ENCODE measurements at regions not wholly inside any gene's neighbourhood (a gene's known extent, or its start where the extent isn't known, plus 50 kb on each side); places are given as distances from the start of the nearest gene placed in this dataset.

GRCh38 chr14:81981307-81981675 is 447.6 kb upstream of the SEL1L start:
- no peak for DNase-seq (ENCODE audit: low read depth in 4 of 6, low spot score in 6 of 6)
- H3K4me3 ChIP-seq (ENCODE audit: low read depth, low read length), result no peak overlapping the region
- 50% methylated on average over 1 of the region's 5 CpGs for WGBS (ENCODE audit: insufficient coverage)

GRCh38 chr14:81982046-81982445 is 448.4 kb upstream of the SEL1L start:
- Histone ChIP-seq H3K4me1 (ENCODE audit: control insufficient read depth, insufficient read depth, low read length) (no peaks in the 10 kb centered on the region), H3K9me3 (ENCODE audit: control insufficient read depth, insufficient read depth, low read length) (peaks cover 1% of the 10 kb centered on the region), H3K27me3 (ENCODE audit: control insufficient read depth, insufficient read depth, low read length) (no peaks in the 10 kb centered on the region), H3K27ac (ENCODE audit: low read depth, low read length) (no peak overlapping the region), H3K4me3 (ENCODE audit: low read depth, low read length) (no peak overlapping the region), H3K36me3 (ENCODE audit: control insufficient read depth, insufficient read depth, low read length) (no peaks in the 10 kb centered on the region)
- no CpG with 5 or more reads among the region's 4 CpGs for WGBS (ENCODE audit: insufficient coverage)
- peak in 2 of 6 donors; percentile 24 to 28 for DNase-seq (ENCODE audit: low read depth in 4 of 6, low spot score in 6 of 6)

More at GRCh38 chr14:81981307-81981675, 447.6 kb upstream of the SEL1L start:
- Histone ChIP-seq H3K36me3 (ENCODE audit: control insufficient read depth, insufficient read depth, low read length) (no peaks in the 10 kb centered on the region), H3K4me1 (ENCODE audit: control insufficient read depth, insufficient read depth, low read length) (no peaks in the 10 kb centered on the region), H3K27me3 (ENCODE audit: control insufficient read depth, insufficient read depth, low read length) (no peaks in the 10 kb centered on the region), H3K27ac (ENCODE audit: low read depth, low read length) (no peak overlapping the region), H3K9me3 (ENCODE audit: control insufficient read depth, insufficient read depth, low read length) (peaks cover 1% of the 10 kb centered on the region)

- Histone ChIP-seq H3K4me3 (ENCODE audit: low read depth, low read length) (no peak overlapping the region), H3K4me1 (ENCODE audit: control insufficient read depth, insufficient read depth, low read length) (no peaks in the 10 kb centered on the region), H3K27ac (ENCODE audit: low read depth, low read length) (no peak overlapping the region), H3K27me3 (ENCODE audit: control insufficient read depth, insufficient read depth, low read length) (no peaks in the 10 kb centered on the region), H3K36me3 (ENCODE audit: control insufficient read depth, insufficient read depth, low read length) (no peaks in the 10 kb centered on the region), H3K9me3 (ENCODE audit: control insufficient read depth, insufficient read depth, low read length) (no peaks in the 10 kb centered on the region)
- DNase-seq (ENCODE audit: low read depth in 4 of 6, low spot score in 6 of 6), result no peak
Observed at GRCh38 chr14:81986005-81986404, 452.4 kb upstream of the SEL1L start.

GRCh38 chr14:81989211-81989610 is 455.6 kb upstream of the SEL1L start:
- H3K4me3 ChIP-seq (ENCODE audit: low read depth, low read length), result no peak overlapping the region
- WGBS (ENCODE audit: insufficient coverage), result no CpG with 5 or more reads among the region's 3 CpGs
- DNase-seq (ENCODE audit: low read depth in 4 of 6, low spot score in 6 of 6), result no peak
- no peak overlapping the region for H3K27ac ChIP-seq (ENCODE audit: low read depth, low read length)
- H3K4me1 ChIP-seq (ENCODE audit: control insufficient read depth, insufficient read depth, low read length), result no peaks in the 10 kb centered on the region
- H3K9me3 ChIP-seq (ENCODE audit: control insufficient read depth, insufficient read depth, low read length), result no peaks in the 10 kb centered on the region
- no peaks in the 10 kb centered on the region for H3K36me3 ChIP-seq (ENCODE audit: control insufficient read depth, insufficient read depth, low read length)
- H3K27me3 ChIP-seq (ENCODE audit: control insufficient read depth, insufficient read depth, low read length), result no peaks in the 10 kb centered on the region

- no peaks in the 10 kb centered on the region for H3K4me1 ChIP-seq (ENCODE audit: control insufficient read depth, insufficient read depth, low read length)
- H3K27me3 ChIP-seq (ENCODE audit: control insufficient read depth, insufficient read depth, low read length), result no peaks in the 10 kb centered on the region
- H3K9me3 ChIP-seq (ENCODE audit: control insufficient read depth, insufficient read depth, low read length), result no peaks in the 10 kb centered on the region
- H3K4me3 ChIP-seq (ENCODE audit: low read depth, low read length), result no peak overlapping the region
- DNase-seq (ENCODE audit: low read depth in 4 of 6, low spot score in 6 of 6), result peak; percentile 75 to 95 (median 80)
- H3K36me3 ChIP-seq (ENCODE audit: control insufficient read depth, insufficient read depth, low read length), result no peaks in the 10 kb centered on the region
- WGBS (ENCODE audit: insufficient coverage), result 29% methylated on average over 2 of the region's 7 CpGs
- H3K27ac ChIP-seq (ENCODE audit: low read depth, low read length), result no peak overlapping the region
Observed at GRCh38 chr14:81990312-81990761, 456.7 kb upstream of the SEL1L start.

- DNase-seq (ENCODE audit: low read depth in 4 of 6, low spot score in 6 of 6), result no peak
- Histone ChIP-seq H3K27ac (ENCODE audit: low read depth, low read length) (no peak overlapping the region), H3K4me3 (ENCODE audit: low read depth, low read length) (no peak overlapping the region), H3K36me3 (ENCODE audit: control insufficient read depth, insufficient read depth, low read length) (no peaks in the 10 kb centered on the region), H3K27me3 (ENCODE audit: control insufficient read depth, insufficient read depth, low read length) (no peaks in the 10 kb centered on the region), H3K9me3 (ENCODE audit: control insufficient read depth, insufficient read depth, low read length) (no peaks in the 10 kb centered on the region), H3K4me1 (ENCODE audit: control insufficient read depth, insufficient read depth, low read length) (no peaks in the 10 kb centered on the region)
- WGBS (ENCODE audit: insufficient coverage), result no CpG with 5 or more reads among the region's 1 CpG
Observed at GRCh38 chr14:81991998-81992397, 458.3 kb upstream of the SEL1L start.

- Histone ChIP-seq H3K27ac (ENCODE audit: low read depth, low read length) (no peak overlapping the region), H3K4me1 (ENCODE audit: control insufficient read depth, insufficient read depth, low read length) (no peaks in the 10 kb centered on the region), H3K9me3 (ENCODE audit: control insufficient read depth, insufficient read depth, low read length) (no peaks in the 10 kb centered on the region), H3K27me3 (ENCODE audit: control insufficient read depth, insufficient read depth, low read length) (no peaks in the 10 kb centered on the region), H3K4me3 (ENCODE audit: low read depth, low read length) (no peak overlapping the region), H3K36me3 (ENCODE audit: control insufficient read depth, insufficient read depth, low read length) (no peaks in the 10 kb centered on the region)
- no peak for DNase-seq (ENCODE audit: low read depth in 4 of 6, low spot score in 6 of 6)
- WGBS (ENCODE audit: insufficient coverage), result no CpG with 5 or more reads among the region's 3 CpGs
Observed at GRCh38 chr14:81993432-81993831, 459.8 kb upstream of the SEL1L start.

GRCh38 chr14:82003426-82003825 is 469.8 kb upstream of the SEL1L start:
- Histone ChIP-seq H3K27me3 (ENCODE audit: control insufficient read depth, insufficient read depth, low read length) (no peaks in the 10 kb centered on the region), H3K36me3 (ENCODE audit: control insufficient read depth, insufficient read depth, low read length) (no peaks in the 10 kb centered on the region), H3K4me3 (ENCODE audit: low read depth, low read length) (no peak overlapping the region), H3K4me1 (ENCODE audit: control insufficient read depth, insufficient read depth, low read length) (no peaks in the 10 kb centered on the region), H3K9me3 (ENCODE audit: control insufficient read depth, insufficient read depth, low read length) (no peaks in the 10 kb centered on the region), H3K27ac (ENCODE audit: low read depth, low read length) (no peak overlapping the region)
- DNase-seq (ENCODE audit: low read depth in 4 of 6, low spot score in 6 of 6), result peak in 1 of 6 donors; percentile 34
- 50% methylated on average over 1 of the region's 1 CpG for WGBS (ENCODE audit: insufficient coverage)

GRCh38 chr14:82009076-82009475 is 475.4 kb upstream of the SEL1L start:
- Histone ChIP-seq H3K27ac (ENCODE audit: low read depth, low read length) (no peak overlapping the region), H3K27me3 (ENCODE audit: control insufficient read depth, insufficient read depth, low read length) (no peaks in the 10 kb centered on the region), H3K4me1 (ENCODE audit: control insufficient read depth, insufficient read depth, low read length) (no peaks in the 10 kb centered on the region), H3K4me3 (ENCODE audit: low read depth, low read length) (no peak overlapping the region), H3K36me3 (ENCODE audit: control insufficient read depth, insufficient read depth, low read length) (no peaks in the 10 kb centered on the region), H3K9me3 (ENCODE audit: control insufficient read depth, insufficient read depth, low read length) (no peaks in the 10 kb centered on the region)
- peak in 1 of 6 donors; percentile 13 for DNase-seq (ENCODE audit: low read depth in 4 of 6, low spot score in 6 of 6)
- WGBS (ENCODE audit: insufficient coverage), result 13% methylated on average over 1 of the region's 3 CpGs

GRCh38 chr14:82009993-82010392 is 476.3 kb upstream of the SEL1L start:
- Histone ChIP-seq H3K4me3 (ENCODE audit: low read depth, low read length) (no peak overlapping the region), H3K4me1 (ENCODE audit: control insufficient read depth, insufficient read depth, low read length) (no peaks in the 10 kb centered on the region), H3K36me3 (ENCODE audit: control insufficient read depth, insufficient read depth, low read length) (no peaks in the 10 kb centered on the region), H3K9me3 (ENCODE audit: control insufficient read depth, insufficient read depth, low read length) (no peaks in the 10 kb centered on the region), H3K27ac (ENCODE audit: low read depth, low read length) (no peak overlapping the region), H3K27me3 (ENCODE audit: control insufficient read depth, insufficient read depth, low read length) (no peaks in the 10 kb centered on the region)
- DNase-seq (ENCODE audit: low read depth in 4 of 6, low spot score in 6 of 6), result no peak
- WGBS (ENCODE audit: insufficient coverage), result no CpG with 5 or more reads among the region's 2 CpGs
